Keratinocyte (primary cell): ENCODE measurements at regions not wholly inside any gene's neighbourhood (a gene's known extent, or its start where the extent isn't known, plus 50 kb on each side); places are given as distances from the start of the nearest gene placed in this dataset.

ENCODE experiments used
- DNase-seq: peaks from one replicate; pipeline ENCODE4 v3.0.0-alpha.2; 2011; ENCODE audit warnings: low read depth, missing footprints, low spot score
- FAIRE-seq: peaks from 2 replicates; lab custom pipeline; 2011; peaks lifted over from hg19 to GRCh38; lab: Jason Lieb, UNC
- H2AFZ ChIP-seq: 2 replicates; pipeline ENCODE4 v1.6.0; 2012; ENCODE audit warnings: low read length, control low read depth, inconsistent platforms; ENCODE audit not compliant: control insufficient read depth
- H3K27ac ChIP-seq: 2 replicates; pipeline ENCODE4 v1.5.1; 2011; ENCODE audit warnings: low read length; ENCODE audit not compliant: control insufficient read depth, insufficient read depth
- H3K27me3 ChIP-seq: 3 replicates; pipeline ENCODE4 v1.6.0; 2011; ENCODE audit warnings: low read length; ENCODE audit not compliant: control insufficient read depth, insufficient read depth; ENCODE audit errors: extremely low read depth
- H3K36me3 ChIP-seq, 2 experiments: 2 replicates in 1 of 2; 3 replicates in 1 of 2; pipeline ENCODE4 v1.5.1; 2011; ENCODE audit warnings: low read length in 2 of 2, mild to moderate bottlenecking in 1 of 2; ENCODE audit not compliant: control insufficient read depth in 2 of 2, insufficient read depth in 2 of 2; ENCODE audit errors: extremely low read depth in 1 of 2
- H3K4me1 ChIP-seq: 3 replicates; pipeline ENCODE4 v1.5.1; 2011; ENCODE audit warnings: low read length; ENCODE audit not compliant: control insufficient read depth, insufficient read depth; ENCODE audit errors: extremely low read depth
- H3K4me2 ChIP-seq: 3 replicates; pipeline ENCODE4 v1.6.0; 2011; ENCODE audit warnings: low read depth, low read length; ENCODE audit not compliant: control insufficient read depth, insufficient read depth; ENCODE audit errors: extremely low read depth
- H3K4me3 ChIP-seq, 3 experiments: fragments of 200-600 bp in 1 of 3; sonication (generic) in 1 of 3; 2 replicates in 2 of 3; 3 replicates in 1 of 3; pipeline ENCODE4 v1.5.1; 2011 to 2016; ENCODE audit warnings: low read length in 3 of 3, mild to moderate bottlenecking in 3 of 3, control low read depth in 2 of 3, inconsistent platforms in 1 of 3, low read depth in 1 of 3, mixed read lengths in 1 of 3, mixed run types in 1 of 3, moderate library complexity in 1 of 3; ENCODE audit not compliant: control insufficient read depth in 2 of 3, insufficient read depth in 2 of 3; ENCODE audit errors: extremely low read depth in 1 of 3
- H3K79me2 ChIP-seq: 2 replicates; pipeline ENCODE4 v1.6.0; 2012; ENCODE audit warnings: low read length; ENCODE audit not compliant: control insufficient read depth, insufficient read depth
- H3K9ac ChIP-seq: 3 replicates; pipeline ENCODE4 v1.6.0; 2011; ENCODE audit warnings: low read length; ENCODE audit not compliant: control insufficient read depth, insufficient read depth; ENCODE audit errors: extremely low read depth
- H3K9me1 ChIP-seq: 3 replicates; pipeline ENCODE4 v1.6.0; 2011; ENCODE audit warnings: low read length; ENCODE audit not compliant: control insufficient read depth, insufficient read depth; ENCODE audit errors: extremely low read depth
- H3K9me3 ChIP-seq: 2 replicates; pipeline ENCODE4 v1.5.1; 2012; ENCODE audit warnings: low read depth, low read length; ENCODE audit not compliant: control insufficient read depth
- H4K20me1 ChIP-seq: 3 replicates; pipeline ENCODE4 v1.6.0; 2011; ENCODE audit warnings: low read length; ENCODE audit not compliant: control insufficient read depth, insufficient read depth; ENCODE audit errors: extremely low read depth
- CTCF ChIP-seq, 3 experiments: IDR thresholded peaks in 1 of 3; conservative IDR thresholded peaks in 1 of 3; optimal IDR thresholded peaks in 1 of 3; 2 replicates in 2 of 3; 3 replicates in 1 of 3; pipeline versions ENCODE3 to v1.5.1; 2011; ENCODE audit warnings: low read length in 3 of 3, mild to moderate bottlenecking in 3 of 3, moderate library complexity in 2 of 3, control low read depth in 1 of 3, inconsistent platforms in 1 of 3; ENCODE audit not compliant: insufficient read depth in 2 of 3; ENCODE audit errors: extremely low read depth in 1 of 3
- EZH2 ChIP-seq: IDR thresholded peaks from one replicate; pipeline ENCODE4 v1.6.1; 2012; ENCODE audit warnings: inconsistent platforms, mild to moderate bottlenecking, low read length, moderate library complexity
- dilution Hi-C: fragments of 300-500 bp; cut with MboI; formaldehyde crosslinking; loops from one replicate; pipeline ENCODE4 v1.7.0; 2020; ENCODE audit warnings: low sequenced_read_pairs; ENCODE audit not compliant: extremely low pct_ligation_motif_present

- Histone ChIP-seq H3K9ac (no peak overlapping the region), H3K27me3 (no peaks in the 10 kb centered on the region), H4K20me1 (no peaks in the 10 kb centered on the region), H3K9me1 (no peaks in the 10 kb centered on the region), H3K4me2 (no peak overlapping the region), H3K4me3 (no peak overlapping the region), H2AFZ (no peak overlapping the region), H3K4me1 (no peaks in the 10 kb centered on the region), H3K36me3 (no peaks in the 10 kb centered on the region), H3K79me2 (no peaks in the 10 kb centered on the region), H3K27ac (no peak overlapping the region), H3K9me3 (no peaks in the 10 kb centered on the region)
- FAIRE-seq (no peak), DNase-seq (no peak)
- no peak for TF ChIP-seq CTCF (optimal IDR thresholded peaks at IDR 0.05 in 1 of 3, IDR thresholded peaks at IDR 0.05 in 1 of 3, conservative IDR thresholded peaks at IDR 0.05 in 1 of 3; ENCODE audit: extremely low read depth in 1 of 3, insufficient read depth in 2 of 3, low read length in 3 of 3)
- TF ChIP-seq EZH2, result no peak
- dilution Hi-C loops, result no loop called here
Measured at GRCh38 chr18:60130284-60130683, 230.5 kb downstream of the PMAIP1 start.

DNA sequence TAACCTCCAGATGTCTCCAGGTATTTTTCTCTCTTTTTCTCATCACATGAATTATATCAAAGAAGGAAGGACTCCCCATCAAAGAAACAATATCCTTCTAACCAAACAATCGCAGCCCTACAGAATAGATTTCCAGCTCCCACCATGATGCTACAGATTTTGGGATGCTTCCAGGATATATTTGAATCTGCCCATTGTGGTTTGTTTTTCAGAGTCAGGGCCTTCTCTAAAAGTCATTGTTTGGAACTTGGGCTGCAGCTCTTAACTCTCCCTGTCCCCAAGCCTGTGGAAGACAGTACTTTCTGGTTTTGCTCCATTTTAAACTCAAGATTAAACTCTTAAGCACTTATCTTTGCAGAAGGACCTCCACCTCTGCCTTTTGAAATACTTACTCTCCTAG is 223.2 kb downstream of the PMAIP1 start:
- Histone ChIP-seq H3K9ac (no peak overlapping the region), H3K27ac (no peak overlapping the region), H3K9me1 (no peaks in the 10 kb centered on the region), H3K4me1 (no peaks in the 10 kb centered on the region), H3K9me3 (no peaks in the 10 kb centered on the region), H4K20me1 (no peaks in the 10 kb centered on the region), H2AFZ (no peak overlapping the region), H3K79me2 (no peaks in the 10 kb centered on the region), H3K4me3 (no peak overlapping the region), H3K4me2 (no peak overlapping the region), H3K36me3 (no peaks in the 10 kb centered on the region), H3K27me3 (no peaks in the 10 kb centered on the region)
- dilution Hi-C loops, result no loop called here
- TF ChIP-seq EZH2 (no peak), CTCF (optimal IDR thresholded peaks at IDR 0.05 in 1 of 3, IDR thresholded peaks at IDR 0.05 in 1 of 3, conservative IDR thresholded peaks at IDR 0.05 in 1 of 3; ENCODE audit: extremely low read depth in 1 of 3, insufficient read depth in 2 of 3, low read length in 3 of 3) (no peak)
- DNase-seq, result no peak
- no peak for FAIRE-seq
